ENCODE measurements at regions not wholly inside any gene's neighbourhood (a gene's known extent, or its start where the extent isn't known, plus 50 kb on each side); places are given as distances from the start of the nearest gene placed in this dataset.

- peak; percentile 71 for TF ChIP-seq CREM (IDR thresholded peaks at IDR 0.05; ENCODE audit: low read depth)
- TF ChIP-seq SPI1 (IDR thresholded peaks at IDR 0.05; ENCODE audit: borderline replicate concordance, insufficient read depth, low read depth, low read length), result peak; percentile 92
- peak; percentile 99 for TF ChIP-seq TCF7 (IDR thresholded peaks at IDR 0.05; ENCODE audit: borderline replicate concordance)
- TF ChIP-seq POU2F2 (IDR thresholded peaks at IDR 0.05; ENCODE audit: borderline replicate concordance, low read depth, low read length), result no peak
- peak; percentile 99 for TF ChIP-seq MEF2B (IDR thresholded peaks at IDR 0.05; ENCODE audit: partially characterized antibody, poor library complexity, severe bottlenecking)
- no peak for TF ChIP-seq SP1 (IDR thresholded peaks at IDR 0.05; ENCODE audit: low read depth, low read length)
- no peak for TF ChIP-seq EED (IDR thresholded peaks at IDR 0.05; ENCODE audit: low read depth)
- TF ChIP-seq GABPA (IDR thresholded peaks at IDR 0.05; ENCODE audit: low read depth), result 0 out of 2 replicates have a peak, but pooled peaks have one; percentile 46
- TF ChIP-seq PAX5 (IDR thresholded peaks at IDR 0.05; ENCODE audit: borderline replicate concordance, low read depth, low read length), result 0 out of 2 replicates have a peak, but pooled peaks have one; percentile 24
- TF ChIP-seq ATF2 (IDR thresholded peaks at IDR 0.05; ENCODE audit: low read length), result peak; percentile 82
- peak; percentile 71; the same call in 1 of the 2 replicates for TF ChIP-seq ZNF24 (IDR thresholded peaks at IDR 0.05)
- peak; percentile 60; the same call in 1 of the 2 replicates for TF ChIP-seq ZBTB40 (IDR thresholded peaks at IDR 0.05; ENCODE audit: borderline replicate concordance)
- peak; percentile 92 for TF ChIP-seq JUNB (IDR thresholded peaks at IDR 0.05)
- peak; percentile 94 for TF ChIP-seq BCL11A (IDR thresholded peaks at IDR 0.05; ENCODE audit: low read depth, low read length)
- peak; percentile 99 for TF ChIP-seq MTA2 (IDR thresholded peaks at IDR 0.05; ENCODE audit: low read depth)
- 0 out of 2 replicates have a peak, but pooled peaks have one; percentile 25 for TF ChIP-seq CBX5 (IDR thresholded peaks at IDR 0.05; ENCODE audit: low read depth)
- peak; percentile 88 to 90 for TF ChIP-seq IKZF2 (IDR thresholded peaks at IDR 0.05)
- 0 out of 2 replicates have a peak, but pooled peaks have one; percentile 18 for TF ChIP-seq CBFB (IDR thresholded peaks at IDR 0.05; ENCODE audit: low read depth)
- TF ChIP-seq PBX3 (IDR thresholded peaks at IDR 0.05; ENCODE audit: insufficient replicate concordance, low read depth, low read length), result peak; percentile 71
- peak; percentile 46; the same call in 1 of the 2 replicates for TF ChIP-seq IKZF1 (conservative IDR thresholded peaks at IDR 0.05)
- TF ChIP-seq TCF3 (IDR thresholded peaks at IDR 0.05; ENCODE audit: borderline replicate concordance, insufficient read depth, low read depth, low read length), result no peak
- TF ChIP-seq CREB1 (IDR thresholded peaks at IDR 0.05; ENCODE audit: low read depth), result 0 out of 2 replicates have a peak, but pooled peaks have one; percentile 21
- 0 out of 2 replicates have a peak, but pooled peaks have one; percentile 47 for TF ChIP-seq MEF2A (IDR thresholded peaks at IDR 0.05; ENCODE audit: insufficient read depth, low read depth, low read length)
- TF ChIP-seq IRF4 (IDR thresholded peaks at IDR 0.05; ENCODE audit: low read depth, low read length), result peak; percentile 80
- TF ChIP-seq EGR1 (IDR thresholded peaks at IDR 0.05; ENCODE audit: borderline replicate concordance in 1 of 2, low read depth in 2 of 2, low read length in 2 of 2), result no peak
Observed at GRCh38 chr1:121458291-121459048, 273.7 kb downstream of the SRGAP2C start (continued).
